OCI-LY3 (cell line): ENCODE measurements at regions not wholly inside any gene's neighbourhood (a gene's known extent, or its start where the extent isn't known, plus 50 kb on each side); places are given as distances from the start of the nearest gene placed in this dataset.

Experiments used
- H2AFZ ChIP-seq: fragments of 200-600, 300-600 bp; shearing (Covaris generic); 2 replicates; pipeline ENCODE4 v1.6.0; 2014; ENCODE audit warnings: antibody characterized with exemption, low read depth, low read length
- H3K27ac ChIP-seq: fragments of 200-600, 300-600 bp; sonication (generic); 2 replicates; pipeline ENCODE4 v1.5.1; 2014; ENCODE audit warnings: mild to moderate bottlenecking, low read length, moderate library complexity, mixed read lengths
- H3K27me3 ChIP-seq: fragments of 200-600, 300-600 bp; sonication (generic); 2 replicates; pipeline ENCODE4 v1.6.1; 2014; ENCODE audit warnings: low read depth, low read length, mixed read lengths
- H3K36me3 ChIP-seq: fragments of 200-600, 300-600 bp; sonication (generic); replicated peaks from 2 replicates; pipeline ENCODE3; 2014; ENCODE audit warnings: low read depth, low read length, mixed read lengths
- H3K4me1 ChIP-seq: fragments of 300-600, 200-600 bp; sonication (generic); 2 replicates; pipeline ENCODE4 v1.6.1; 2014; ENCODE audit warnings: low read length, mixed read lengths
- H3K4me2 ChIP-seq: fragments of 200-600, 300-600 bp; sonication (generic); 2 replicates; pipeline ENCODE4 v1.6.1; 2014; ENCODE audit warnings: low read length, mixed read lengths
- H3K4me3 ChIP-seq: fragments of 300-600, 200-600 bp; sonication (generic); 2 replicates; pipeline ENCODE4 v1.5.1; 2014; ENCODE audit warnings: antibody characterized with exemption, mild to moderate bottlenecking, low read length, moderate library complexity
- H3K79me2 ChIP-seq: fragments of 300-600, 200-600 bp; shearing (Covaris generic); 2 replicates; pipeline ENCODE4 v1.6.1; 2014; ENCODE audit warnings: mild to moderate bottlenecking, low read length, mixed read lengths
- H3K9ac ChIP-seq: fragments of 300-600, 200-600 bp; shearing (Covaris generic); 2 replicates; pipeline ENCODE4 v1.6.0; 2014; ENCODE audit warnings: mild to moderate bottlenecking, low read length, moderate library complexity
- H3K9me3 ChIP-seq: fragments of 200-600, 300-600 bp; shearing (Covaris generic); 2 replicates; pipeline ENCODE4 v1.6.1; 2014; ENCODE audit warnings: low read length, mixed read lengths; ENCODE audit not compliant: insufficient read depth
- H4K20me1 ChIP-seq: fragments of 200-600, 300-600 bp; sonication (generic); 2 replicates; pipeline ENCODE4 v1.6.1; 2016; ENCODE audit warnings: low read length, mixed read lengths; ENCODE audit not compliant: insufficient read depth
- CTCF ChIP-seq: fragments of 200-600, 300-600 bp; sonication (generic); IDR thresholded peaks from 2 replicates; pipeline ENCODE4 v1.5.1; 2014; ENCODE audit warnings: antibody characterized with exemption, low read length, low read depth
- EZH2phosphoT487 ChIP-seq: fragments of 200-600 bp; shearing (Covaris generic); IDR thresholded peaks from 2 replicates; pipeline ENCODE4 v1.6.1; 2018; ENCODE audit warnings: antibody characterized with exemption, mixed run types, low read depth

GRCh38 chr18:34431042-34431441 is 206.3 kb upstream of the NOL4 start:
- H3K27me3 ChIP-seq = no peaks in the 10 kb centered on the region
- H3K79me2 ChIP-seq = no peaks in the 10 kb centered on the region
- no peaks in the 10 kb centered on the region for H3K36me3 ChIP-seq
- no peak overlapping the region for H2AFZ ChIP-seq
- no peak overlapping the region for H3K9ac ChIP-seq
- H3K4me2 ChIP-seq = no peak overlapping the region
- H3K4me1 ChIP-seq = no peaks in the 10 kb centered on the region
- no peak overlapping the region for H3K27ac ChIP-seq
- no peak overlapping the region for H3K4me3 ChIP-seq
- TF ChIP-seq EZH2phosphoT487 (no peak), CTCF (no peak)
- peaks cover 1% of the 10 kb centered on the region; the same call in 1 of the 2 replicates for H3K9me3 ChIP-seq
- no peaks in the 10 kb centered on the region for H4K20me1 ChIP-seq

- no peak overlapping the region for H3K4me2 ChIP-seq
- H3K36me3 ChIP-seq = no peaks in the 10 kb centered on the region
- no peaks in the 10 kb centered on the region for H3K9me3 ChIP-seq
- H3K27me3 ChIP-seq = no peaks in the 10 kb centered on the region
- no peak overlapping the region for H2AFZ ChIP-seq
- no peak overlapping the region for H3K9ac ChIP-seq
- H3K27ac ChIP-seq = no peak overlapping the region
- no peaks in the 10 kb centered on the region for H4K20me1 ChIP-seq
- no peaks in the 10 kb centered on the region for H3K79me2 ChIP-seq
- H3K4me1 ChIP-seq = no peaks in the 10 kb centered on the region
- TF ChIP-seq EZH2phosphoT487 (no peak), CTCF (no peak)
- no peak overlapping the region for H3K4me3 ChIP-seq
Measured at GRCh38 chr18:34444622-34445021, 219.9 kb upstream of the NOL4 start.

DNA sequence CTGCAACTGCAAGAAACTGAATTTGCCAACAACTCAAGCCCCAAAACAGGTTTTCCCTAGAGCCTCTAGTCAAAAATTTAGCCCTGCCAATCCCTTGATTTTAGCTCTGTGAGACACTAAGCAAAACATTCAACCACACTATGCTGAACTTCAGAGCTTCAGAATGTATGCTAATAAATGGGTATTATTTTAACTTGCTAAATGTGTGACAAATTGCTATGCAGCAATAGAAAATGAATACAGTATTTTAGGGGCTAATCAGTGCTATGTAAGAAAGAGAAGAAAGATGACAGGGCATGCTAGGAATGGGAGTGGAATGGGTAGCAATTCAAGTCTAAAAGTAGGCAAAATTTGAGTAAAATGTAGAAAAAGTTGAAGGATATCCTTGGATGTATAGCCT is 223.9 kb upstream of the NOL4 start:
- Histone ChIP-seq H3K27me3 (no peaks in the 10 kb centered on the region), H3K4me3 (no peak overlapping the region)

GRCh38 chr18:34457761-34458160 is 233.0 kb upstream of the NOL4 start:
- no peaks in the 10 kb centered on the region for H3K4me1 ChIP-seq
- TF ChIP-seq CTCF = no peak
- no peak for TF ChIP-seq EZH2phosphoT487
- no peak overlapping the region for H3K9ac ChIP-seq
- H3K4me3 ChIP-seq = no peak overlapping the region
- H3K4me2 ChIP-seq = no peak overlapping the region
- H3K36me3 ChIP-seq = no peaks in the 10 kb centered on the region
- H2AFZ ChIP-seq = no peak overlapping the region
- no peaks in the 10 kb centered on the region for H3K9me3 ChIP-seq
- H4K20me1 ChIP-seq = no peaks in the 10 kb centered on the region
- H3K27ac ChIP-seq = no peak overlapping the region
- no peaks in the 10 kb centered on the region for H3K27me3 ChIP-seq
- H3K79me2 ChIP-seq = no peaks in the 10 kb centered on the region

More for the DNA sequence above, 223.9 kb upstream of the NOL4 start:
- no peaks in the 10 kb centered on the region for H3K36me3 ChIP-seq
- no peaks in the 10 kb centered on the region for H3K9me3 ChIP-seq
- no peak overlapping the region for H3K27ac ChIP-seq
- H3K4me2 ChIP-seq = no peak overlapping the region
- H3K9ac ChIP-seq = no peak overlapping the region
- no peaks in the 10 kb centered on the region for H3K4me1 ChIP-seq
- TF ChIP-seq EZH2phosphoT487 (no peak), CTCF (no peak)
- no peaks in the 10 kb centered on the region for H4K20me1 ChIP-seq
- H3K79me2 ChIP-seq = no peaks in the 10 kb centered on the region
- no peak overlapping the region for H2AFZ ChIP-seq
